ENCODE measurements at regions not wholly inside any gene's neighbourhood (a gene's known extent, or its start where the extent isn't known, plus 50 kb on each side); places are given as distances from the start of the nearest gene placed in this dataset.

DNA sequence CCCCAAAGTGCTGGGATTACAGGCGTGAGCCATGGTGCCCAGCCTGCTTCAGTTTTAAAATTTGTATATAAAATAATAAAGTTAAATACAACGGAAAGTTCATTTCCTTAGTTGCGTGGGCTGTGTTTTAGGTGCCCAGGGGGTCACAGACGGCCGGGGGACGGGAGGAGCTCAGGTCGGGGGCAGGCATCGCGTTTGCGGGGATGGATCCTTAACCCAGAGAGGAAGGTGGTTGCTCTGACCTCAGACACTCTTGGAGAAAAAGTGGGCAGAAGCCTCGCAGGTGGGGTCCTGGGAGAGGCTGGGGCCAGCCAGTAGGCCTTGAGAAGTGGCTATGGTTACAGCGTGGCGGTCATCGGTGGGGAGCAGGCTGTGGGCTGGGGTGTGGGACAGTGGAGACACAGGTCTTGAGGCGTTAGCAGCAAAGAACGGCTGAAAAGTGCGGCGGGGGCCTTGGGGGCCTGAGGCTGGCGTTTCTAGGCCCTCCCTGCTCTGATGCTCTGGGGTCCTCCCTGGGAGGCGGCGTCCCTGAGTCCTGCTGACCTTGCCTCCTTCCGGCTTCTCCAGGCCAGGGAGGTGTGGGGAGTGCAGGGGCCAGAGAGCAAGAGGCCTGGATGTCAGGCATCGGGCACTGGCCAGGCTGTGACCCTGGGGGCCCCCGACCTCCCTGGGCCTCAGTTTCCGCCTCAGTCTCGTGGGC lies 54.4 kb downstream of the UNCX start:
- TF ChIP-seq CTCF (IDR thresholded peaks at IDR 0.05): no peak
- TF ChIP-seq POLR2A (IDR thresholded peaks at IDR 0.05): no peak

Measured in right lobe of liver (tissue), 4 donors.